ENCODE measurements at regions not wholly inside any gene's neighbourhood (a gene's known extent, or its start where the extent isn't known, plus 50 kb on each side); places are given as distances from the start of the nearest gene placed in this dataset.

GRCh38 chr7:66514050-66514449, 114.6 kb upstream of the KCTD7 start:
- TF ChIP-seq POLR2AphosphoS5 (IDR thresholded peaks at IDR 0.05; ENCODE audit: low read depth, low read length) (no peak), SIN3A (IDR thresholded peaks at IDR 0.05; ENCODE audit: borderline replicate concordance, insufficient read depth, low read length) (no peak)
- TF ChIP-seq, protein P1, sequence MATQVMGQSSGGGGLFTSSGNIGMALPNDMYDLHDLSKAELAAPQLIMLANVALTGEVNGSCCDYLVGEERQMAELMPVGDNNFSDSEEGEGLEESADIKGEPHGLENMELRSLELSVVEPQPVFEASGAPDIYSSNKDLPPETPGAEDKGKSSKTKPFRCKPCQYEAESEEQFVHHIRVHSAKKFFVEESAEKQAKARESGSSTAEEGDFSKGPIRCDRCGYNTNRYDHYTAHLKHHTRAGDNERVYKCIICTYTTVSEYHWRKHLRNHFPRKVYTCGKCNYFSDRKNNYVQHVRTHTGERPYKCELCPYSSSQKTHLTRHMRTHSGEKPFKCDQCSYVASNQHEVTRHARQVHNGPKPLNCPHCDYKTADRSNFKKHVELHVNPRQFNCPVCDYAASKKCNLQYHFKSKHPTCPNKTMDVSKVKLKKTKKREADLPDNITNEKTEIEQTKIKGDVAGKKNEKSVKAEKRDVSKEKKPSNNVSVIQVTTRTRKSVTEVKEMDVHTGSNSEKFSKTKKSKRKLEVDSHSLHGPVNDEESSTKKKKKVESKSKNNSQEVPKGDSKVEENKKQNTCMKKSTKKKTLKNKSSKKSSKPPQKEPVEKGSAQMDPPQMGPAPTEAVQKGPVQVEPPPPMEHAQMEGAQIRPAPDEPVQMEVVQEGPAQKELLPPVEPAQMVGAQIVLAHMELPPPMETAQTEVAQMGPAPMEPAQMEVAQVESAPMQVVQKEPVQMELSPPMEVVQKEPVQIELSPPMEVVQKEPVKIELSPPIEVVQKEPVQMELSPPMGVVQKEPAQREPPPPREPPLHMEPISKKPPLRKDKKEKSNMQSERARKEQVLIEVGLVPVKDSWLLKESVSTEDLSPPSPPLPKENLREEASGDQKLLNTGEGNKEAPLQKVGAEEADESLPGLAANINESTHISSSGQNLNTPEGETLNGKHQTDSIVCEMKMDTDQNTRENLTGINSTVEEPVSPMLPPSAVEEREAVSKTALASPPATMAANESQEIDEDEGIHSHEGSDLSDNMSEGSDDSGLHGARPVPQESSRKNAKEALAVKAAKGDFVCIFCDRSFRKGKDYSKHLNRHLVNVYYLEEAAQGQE (IDR thresholded peaks at IDR 0.05; ENCODE audit: insufficient read depth in 1 of 2, low read depth in 2 of 2, low read length in 2 of 2) = no peak
